H4 (cell line): ENCODE measurements at regions not wholly inside any gene's neighbourhood (a gene's known extent, or its start where the extent isn't known, plus 50 kb on each side); places are given as distances from the start of the nearest gene placed in this dataset.
A peak's percentile ranks its signal among the peaks of the same experiment; 100 is the strongest.

Source experiments
- DNase-seq: peaks from one replicate; pipeline ENCODE4 v3.0.0-alpha.2; 2015; ENCODE audit warnings: low spot score

- no peak for DNase-seq
Measured at GRCh38 chr10:21095494-21096055, 198.5 kb upstream of the NEBL start.

- DNase-seq, result no peak
Measured at GRCh38 chr10:21095073-21095472, 198.0 kb upstream of the NEBL start.

- DNase-seq, result no peak
Measured at GRCh38 chr10:21092683-21093524, 195.8 kb upstream of the NEBL start.

GRCh38 chr10:21090609-21091082 is 193.5 kb upstream of the NEBL start:
- DNase-seq, result no peak

- no peak for DNase-seq
Measured at GRCh38 chr10:21087476-21087875, 190.4 kb upstream of the NEBL start.

- DNase-seq, result no peak
Measured at GRCh38 chr10:21084700-21085099, 187.6 kb upstream of the NEBL start.

GRCh38 chr10:21083861-21084260 is 186.8 kb upstream of the NEBL start:
- no peak for DNase-seq

- DNase-seq, result no peak
Measured at GRCh38 chr10:21082206-21082605, 185.1 kb upstream of the NEBL start.

GRCh38 chr10:21080261-21080660 is 183.2 kb upstream of the NEBL start:
- no peak for DNase-seq

GRCh38 chr10:21079330-21079658 is 182.2 kb upstream of the NEBL start:
- DNase-seq, result no peak

GRCh38 chr10:21078410-21079329 is 181.6 kb upstream of the NEBL start:
- DNase-seq, result peak; percentile 54

- no peak for DNase-seq
Measured at GRCh38 chr10:21077681-21078080, 180.6 kb upstream of the NEBL start.

- peak; percentile 11 for DNase-seq
Measured at GRCh38 chr10:21076381-21076780, 179.3 kb upstream of the NEBL start.

- DNase-seq, result no peak
Measured at GRCh38 chr10:21075880-21076279, 178.8 kb upstream of the NEBL start.

- DNase-seq, result no peak
Measured at GRCh38 chr10:21071001-21071673, 174.0 kb upstream of the NEBL start.

- no peak for DNase-seq
Measured at GRCh38 chr10:21069929-21070700, 173.0 kb upstream of the NEBL start.

GRCh38 chr10:21069278-21069677 is 172.2 kb upstream of the NEBL start:
- DNase-seq, result no peak

- no peak for DNase-seq
Measured at GRCh38 chr10:21068026-21068656, 171.0 kb upstream of the NEBL start.

- DNase-seq, result no peak
Measured at GRCh38 chr10:21065621-21066248, 168.6 kb upstream of the NEBL start.

- DNase-seq, result no peak
Measured at GRCh38 chr10:21061982-21062381, 164.9 kb upstream of the NEBL start.
